GM12878 (cell line): ENCODE measurements at regions not wholly inside any gene's neighbourhood (a gene's known extent, or its start where the extent isn't known, plus 50 kb on each side); places are given as distances from the start of the nearest gene placed in this dataset.

ENCODE experiments used
- ATAC-seq: fragments of 200-7000 bp; cut with Tn5 transposase; 3 replicates; pipeline ENCODE4 v1.9.1; 2020; ENCODE audit warnings: mild to moderate bottlenecking, moderate library complexity
- BruUV-seq: library from RNA; stranded (reverse); fragments of 400-500 nt; replicated peaks from 2 replicates; lab custom pipeline; 2021; lab: Mats Ljungman, UMichigan
- CTCF ChIA-PET: fragments of 300-600 bp; sonication (Branson Sonifier 250); formaldehyde crosslinking; extraction: SDS; loops from one replicate; lab custom pipeline; 2021; ENCODE audit warnings: inconsistent platforms; lab: Yijun Ruan, JAX
- POLR2A ChIA-PET: fragments of 350-600 bp; formaldehyde crosslinking; extraction: SDS; loops from one replicate; lab custom pipeline; 2021; ENCODE audit warnings: inconsistent platforms; lab: Charles Lee
- RAD21 ChIA-PET: fragments of 300-600 bp; sonication (Branson Sonifier 250); formaldehyde crosslinking; loops from one replicate; lab custom pipeline; 2023; ENCODE audit warnings: antibody characterized with exemption; ENCODE audit not compliant: unreplicated experiment; lab: Charles Lee
- SMC1A ChIA-PET: fragments of 300-600 bp; sonication (Branson Sonifier 250); formaldehyde crosslinking; loops from one replicate; lab custom pipeline; 2023; ENCODE audit not compliant: unreplicated experiment, uncharacterized antibody; lab: Charles Lee
- DNase-seq: peaks from one replicate; pipeline ENCODE4 v3.0.0-alpha.2; 2011; ENCODE audit warnings: low read depth, low spot score
- FAIRE-seq: peaks from 3 replicates; lab custom pipeline; 2011; peaks lifted over from hg19 to GRCh38; lab: Jason Lieb, UNC
- H2AFZ ChIP-seq: 2 replicates; pipeline ENCODE4 v1.6.0; 2011; ENCODE audit warnings: low read depth, low read length, control low read depth; ENCODE audit not compliant: control insufficient read depth
- H3K27ac ChIP-seq: 2 replicates; pipeline ENCODE4 v1.5.1; 2011; ENCODE audit warnings: control low read depth; ENCODE audit not compliant: control insufficient read depth, insufficient read depth
- H3K27me3 ChIP-seq, 2 experiments: replicated peaks in 1 of 2; 2 replicates each; pipeline versions ENCODE4 v1.6.0 to v1.6.1; 2011; ENCODE audit warnings: low read length in 1 of 2; ENCODE audit not compliant: control insufficient read depth in 2 of 2, insufficient read depth in 2 of 2
- H3K36me3 ChIP-seq, 2 experiments: 2 replicates each; pipeline ENCODE4 v1.5.1; 2011; ENCODE audit warnings: low read length in 1 of 2; ENCODE audit not compliant: control insufficient read depth in 2 of 2, insufficient read depth in 2 of 2
- H3K4me1 ChIP-seq: 2 replicates; pipeline ENCODE4 v1.6.1; 2011; ENCODE audit warnings: mild to moderate bottlenecking, low read length, moderate library complexity, mixed read lengths; ENCODE audit not compliant: control insufficient read depth, insufficient read depth
- H3K4me2 ChIP-seq: 2 replicates; pipeline ENCODE4 v1.6.0; 2011; ENCODE audit warnings: control low read depth; ENCODE audit not compliant: control insufficient read depth, insufficient read depth
- H3K4me3 ChIP-seq: fragments of 200-600 bp; sonication (generic); 2 replicates; pipeline ENCODE4 v1.5.1; 2016
- H3K79me2 ChIP-seq: 2 replicates; pipeline ENCODE4 v1.6.0; 2011; ENCODE audit warnings: low read length; ENCODE audit not compliant: control insufficient read depth, insufficient read depth
- H3K9ac ChIP-seq: 2 replicates; pipeline ENCODE4 v1.8.0; 2011; ENCODE audit warnings: low read length, control low read depth, mixed read lengths; ENCODE audit not compliant: control insufficient read depth, insufficient read depth
- H3K9me3 ChIP-seq: replicated peaks from 3 replicates; pipeline ENCODE4 v1.5.1; 2011; ENCODE audit warnings: mild to moderate bottlenecking, low read length; ENCODE audit not compliant: control insufficient read depth, insufficient read depth
- H4K20me1 ChIP-seq: 2 replicates; pipeline ENCODE4 v1.6.0; 2011; ENCODE audit not compliant: control insufficient read depth, insufficient read depth
- BACH1 ChIP-seq: fragments of 450-650 bp; IDR thresholded peaks from 2 replicates; pipeline ENCODE4 v1.6.1; 2017; ENCODE audit warnings: mild to moderate bottlenecking, borderline replicate concordance
- BRCA1 ChIP-seq: IDR thresholded peaks from 2 replicates; pipeline ENCODE4 v1.6.1; 2011; ENCODE audit warnings: low read depth, low read length, improper control_type of control experiment
- CREB1 ChIP-seq: IDR thresholded peaks from 2 replicates; pipeline ENCODE4 v1.6.1; 2012; ENCODE audit warnings: low read depth, mild to moderate bottlenecking, inconsistent platforms
- E4F1 ChIP-seq: fragments of 450-650 bp; IDR thresholded peaks from 2 replicates; pipeline ENCODE4 v1.6.1; 2018; ENCODE audit warnings: borderline replicate concordance, mild to moderate bottlenecking; ENCODE audit not compliant: partially characterized antibody
- MLLT1 ChIP-seq: fragments of 450-650 bp; IDR thresholded peaks from 2 replicates; pipeline ENCODE4 v1.6.1; 2016; ENCODE audit warnings: mild to moderate bottlenecking
- MYB ChIP-seq: fragments of 150-350 bp; IDR thresholded peaks from 2 replicates; pipeline ENCODE4 v1.6.1; 2014; ENCODE audit warnings: mild to moderate bottlenecking, low read depth, low read length, borderline replicate concordance
- NR2C1 ChIP-seq: fragments of 450-650 bp; IDR thresholded peaks from 2 replicates; pipeline ENCODE4 v1.6.1; 2017; ENCODE audit warnings: antibody characterized with exemption, mild to moderate bottlenecking, moderate library complexity
- POLR2AphosphoS2 ChIP-seq: IDR thresholded peaks from 2 replicates; pipeline ENCODE4 v1.6.1; 2011; ENCODE audit warnings: low read depth, mild to moderate bottlenecking, low read length, improper control_type of control experiment, moderate library complexity
- SP1 ChIP-seq: IDR thresholded peaks from one replicate; pipeline ENCODE4 v1.6.1; 2011; ENCODE audit warnings: low read depth, low read length
- SRF ChIP-seq, 2 experiments: IDR thresholded peaks; 2 replicates each; pipeline ENCODE4 v1.6.1; 2011; ENCODE audit warnings: low read depth in 2 of 2, low read length in 2 of 2, mild to moderate bottlenecking in 1 of 2, moderate library complexity in 1 of 2
- SUZ12 ChIP-seq: fragments of 200-600 bp; sonication (generic); IDR thresholded peaks from one replicate; pipeline ENCODE4 v1.6.1; 2018; ENCODE audit warnings: antibody characterized with exemption, mild to moderate bottlenecking; ENCODE audit not compliant: unreplicated experiment
- YBX1 ChIP-seq: fragments of 450-650 bp; IDR thresholded peaks from 2 replicates; pipeline ENCODE4 v1.6.1; 2016; ENCODE audit warnings: antibody characterized with exemption
- WGBS: methylation state at CpG from one replicate; pipeline ENCODE4 v1.1.6; 2016; ENCODE audit warnings: low lambda C conversion rate; ENCODE audit not compliant: insufficient replicate concordance, insufficient coverage; ENCODE audit errors: missing lambda C conversion rate; 5-methylcytosine and 5-hydroxymethylcytosine counted together
- in situ Hi-C: fragments of 300-500 bp; cut with MboI; formaldehyde crosslinking; loops from 9 replicates; pipeline ENCODE4 v1.14.3; 2018; ENCODE audit warnings: mixed read lengths
- intact Hi-C: fragments of 100-400 bp; cut with micrococcal nuclease; formaldehyde crosslinking; loops from one replicate; pipeline ENCODE4 v1.14.2; 2022; ENCODE audit not compliant: unreplicated experiment

- H3K36me3 ChIP-seq: no peaks in the 10 kb centered on the region
These were observed 355.1 kb upstream of the SHH start for GRCh38 chr7:156167417-156167807.

More at GRCh38 chr7:156167417-156167807, 355.1 kb upstream of the SHH start:
- Histone ChIP-seq H2AFZ (no peak overlapping the region), H3K9me3 (no peaks in the 10 kb centered on the region), H3K9ac (no peak overlapping the region), H3K27ac (no peak overlapping the region), H3K4me3 (no peak overlapping the region), H3K4me1 (peaks cover 6% of the 10 kb centered on the region), H3K27me3 (no peaks in the 10 kb centered on the region), H3K79me2 (no peaks in the 10 kb centered on the region), H4K20me1 (no peaks in the 10 kb centered on the region), H3K4me2 (no peak overlapping the region)
- ChIA-PET CTCF (no interaction called here), POLR2A (no interaction called here), SMC1A (interaction anchor here (0.8 to 0.9 kb wide), 2 partner anchors 18 to 30 kb away, joined by 3 to 4 read pairs; no protein-coding TSS in a partner anchor), RAD21 (no interaction called here)
- intact Hi-C loops (no loop called here), in situ Hi-C loops (no loop called here)
- no peak for TF ChIP-seq CREB1
- no peak for TF ChIP-seq MLLT1
- TF ChIP-seq BACH1: no peak
- no peak for TF ChIP-seq POLR2AphosphoS2
- no peak for TF ChIP-seq SUZ12
- no peak for TF ChIP-seq YBX1
- no peak for TF ChIP-seq SP1
- TF ChIP-seq MYB: no peak
- TF ChIP-seq SRF (IDR thresholded peaks at IDR 0.05; ENCODE audit: low read depth in 2 of 2, low read length in 2 of 2): no peak
- no peak for TF ChIP-seq BRCA1
- no peak for TF ChIP-seq E4F1
- no peak for TF ChIP-seq NR2C1
- DNase-seq (no peak), ATAC-seq (no peak), FAIRE-seq (no peak)
- no TSS peak for BruUV-seq
- 49% methylated on average over 10 of the region's 10 CpGs for WGBS
